ENCODE measurements at regions not wholly inside any gene's neighbourhood (a gene's known extent, or its start where the extent isn't known, plus 50 kb on each side); places are given as distances from the start of the nearest gene placed in this dataset.
A peak's percentile ranks its signal among the peaks of the same experiment; 100 is the strongest.
"Not testable (repeated sequence)": the region's sequence is repeated elsewhere in the genome, so short reads cannot be mapped to it uniquely, and the experiment has no call there.

GRCh38 chr1:19591482-19592091 lies 52.5 kb upstream of the NBL1 start:
- no peak for DNase-seq (ENCODE audit: low spot score)
- ATAC-seq: no peak

- DNase-seq (ENCODE audit: low spot score): no peak
- ATAC-seq: no peak
Observed at GRCh38 chr1:19585507-19585906, 58.6 kb upstream of the NBL1 start.

GRCh38 chr1:19582318-19582717 lies 61.8 kb upstream of the NBL1 start:
- DNase-seq (ENCODE audit: low spot score) (peak; percentile 52), ATAC-seq (peak; percentile 74)

- DNase-seq (ENCODE audit: low spot score): no peak
- ATAC-seq: no peak
Observed at GRCh38 chr1:19581381-19581780, 62.7 kb upstream of the NBL1 start.

- ATAC-seq: no peak
- no peak for DNase-seq (ENCODE audit: low spot score)
Observed at GRCh38 chr1:19577561-19577960, 66.5 kb upstream of the NBL1 start.

- DNase-seq (ENCODE audit: low spot score) (no peak), ATAC-seq (no peak)
Observed at GRCh38 chr1:19577036-19577435, 67.1 kb upstream of the NBL1 start.

- no peak for DNase-seq (ENCODE audit: low spot score)
Observed at GRCh38 chr1:19569786-19570185, 74.3 kb upstream of the NBL1 start.

GRCh38 chr1:19567041-19567440 lies 77.1 kb upstream of the NBL1 start:
- ATAC-seq (no peak), DNase-seq (ENCODE audit: low spot score) (no peak)

More at GRCh38 chr1:19569786-19570185, 74.3 kb upstream of the NBL1 start:
- ATAC-seq: no peak

- no peak for ATAC-seq
- no peak for DNase-seq (ENCODE audit: low spot score)
Observed at GRCh38 chr1:19564366-19564765, 79.0 kb upstream of the CAPZB start.

GRCh38 chr1:19563324-19564097 lies 78.2 kb upstream of the CAPZB start:
- no peak for ATAC-seq
- no peak for DNase-seq (ENCODE audit: low spot score)

- DNase-seq (ENCODE audit: low spot score): no peak
- ATAC-seq: no peak
Observed at GRCh38 chr1:19562847-19563246, 77.5 kb upstream of the CAPZB start.

GRCh38 chr1:19560480-19560879 lies 75.1 kb upstream of the CAPZB start:
- no peak for DNase-seq (ENCODE audit: low spot score)

GRCh38 chr1:19559641-19560040 lies 74.3 kb upstream of the CAPZB start:
- DNase-seq (ENCODE audit: low spot score): no peak
- no peak for ATAC-seq

More at GRCh38 chr1:19560480-19560879, 75.1 kb upstream of the CAPZB start:
- ATAC-seq: no peak

- no peak for DNase-seq (ENCODE audit: low spot score)
- ATAC-seq: no peak
Observed at GRCh38 chr1:19557609-19558051, 72.3 kb upstream of the CAPZB start.

GRCh38 chr1:19554090-19554489 lies 68.8 kb upstream of the CAPZB start:
- DNase-seq (ENCODE audit: low spot score) (no peak), ATAC-seq (no peak)

GRCh38 chr1:19552291-19553010 lies 67.1 kb upstream of the CAPZB start:
- DNase-seq (ENCODE audit: low spot score) (no peak), ATAC-seq (no peak)

GRCh38 chr1:19551837-19552236 lies 66.5 kb upstream of the CAPZB start:
- not testable (repeated sequence) for ATAC-seq

GRCh38 chr1:19550437-19550836 lies 65.1 kb upstream of the CAPZB start:
- DNase-seq (ENCODE audit: low spot score); ATAC-seq: not testable (repeated sequence)

More at GRCh38 chr1:19551837-19552236, 66.5 kb upstream of the CAPZB start:
- not testable (repeated sequence) for DNase-seq (ENCODE audit: low spot score)

GRCh38 chr1:19547814-19548213 lies 62.5 kb upstream of the CAPZB start:
- DNase-seq (ENCODE audit: low spot score) (no peak), ATAC-seq (no peak)

GRCh38 chr1:19536519-19536918 lies 51.2 kb upstream of the CAPZB start:
- ATAC-seq (no peak), DNase-seq (ENCODE audit: low spot score) (no peak)

GRCh38 chr1:19535214-19535613 lies 49.9 kb upstream of the CAPZB start:
- ATAC-seq: no peak
- DNase-seq (ENCODE audit: low spot score): no peak
